ENCODE measurements at regions not wholly inside any gene's neighbourhood (a gene's known extent, or its start where the extent isn't known, plus 50 kb on each side); places are given as distances from the start of the nearest gene placed in this dataset.

DNA sequence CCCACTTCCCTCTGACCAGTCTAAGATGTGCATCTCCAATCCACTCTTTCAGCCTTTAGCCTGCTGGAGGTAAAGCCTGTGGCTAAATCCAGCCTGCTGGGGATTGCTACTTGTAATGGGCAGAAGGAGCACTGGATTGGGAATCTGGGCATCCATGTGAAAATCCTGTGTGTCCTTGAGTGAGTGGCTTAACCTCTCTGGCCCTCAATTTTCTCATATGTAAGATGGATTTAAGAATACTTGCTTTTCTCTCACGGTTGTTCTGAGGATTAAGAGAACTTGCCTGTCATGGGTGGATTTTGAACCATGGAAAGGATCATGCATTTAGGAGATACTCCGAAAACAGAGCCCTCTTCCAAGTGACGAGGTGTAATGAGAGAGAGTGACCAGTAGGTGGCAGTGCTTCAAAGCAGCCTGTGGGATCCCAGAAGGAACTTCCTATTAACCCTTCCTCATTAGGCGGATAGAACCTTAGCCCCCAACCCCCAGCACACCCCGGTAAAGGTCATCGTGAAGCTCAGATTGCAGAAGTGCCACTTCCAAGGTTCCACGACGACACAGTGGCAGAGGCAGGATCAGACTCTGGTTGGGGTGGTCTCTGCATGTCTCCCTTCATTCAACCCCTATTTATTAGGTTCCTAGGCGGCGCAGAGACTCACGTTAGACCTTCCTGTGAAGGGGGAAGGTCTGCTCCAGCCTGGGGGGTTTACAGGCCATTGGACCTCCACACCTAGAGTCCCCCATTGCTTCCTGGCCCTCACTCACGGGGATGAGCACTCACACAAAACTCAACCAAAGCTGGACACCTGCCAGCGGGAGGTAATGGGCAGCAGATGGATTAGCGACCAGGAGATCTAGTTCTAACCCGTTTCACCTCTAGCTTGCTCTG is 68.7 kb upstream of the ZNF618 start (continued):
- TF ChIP-seq, protein P1, sequence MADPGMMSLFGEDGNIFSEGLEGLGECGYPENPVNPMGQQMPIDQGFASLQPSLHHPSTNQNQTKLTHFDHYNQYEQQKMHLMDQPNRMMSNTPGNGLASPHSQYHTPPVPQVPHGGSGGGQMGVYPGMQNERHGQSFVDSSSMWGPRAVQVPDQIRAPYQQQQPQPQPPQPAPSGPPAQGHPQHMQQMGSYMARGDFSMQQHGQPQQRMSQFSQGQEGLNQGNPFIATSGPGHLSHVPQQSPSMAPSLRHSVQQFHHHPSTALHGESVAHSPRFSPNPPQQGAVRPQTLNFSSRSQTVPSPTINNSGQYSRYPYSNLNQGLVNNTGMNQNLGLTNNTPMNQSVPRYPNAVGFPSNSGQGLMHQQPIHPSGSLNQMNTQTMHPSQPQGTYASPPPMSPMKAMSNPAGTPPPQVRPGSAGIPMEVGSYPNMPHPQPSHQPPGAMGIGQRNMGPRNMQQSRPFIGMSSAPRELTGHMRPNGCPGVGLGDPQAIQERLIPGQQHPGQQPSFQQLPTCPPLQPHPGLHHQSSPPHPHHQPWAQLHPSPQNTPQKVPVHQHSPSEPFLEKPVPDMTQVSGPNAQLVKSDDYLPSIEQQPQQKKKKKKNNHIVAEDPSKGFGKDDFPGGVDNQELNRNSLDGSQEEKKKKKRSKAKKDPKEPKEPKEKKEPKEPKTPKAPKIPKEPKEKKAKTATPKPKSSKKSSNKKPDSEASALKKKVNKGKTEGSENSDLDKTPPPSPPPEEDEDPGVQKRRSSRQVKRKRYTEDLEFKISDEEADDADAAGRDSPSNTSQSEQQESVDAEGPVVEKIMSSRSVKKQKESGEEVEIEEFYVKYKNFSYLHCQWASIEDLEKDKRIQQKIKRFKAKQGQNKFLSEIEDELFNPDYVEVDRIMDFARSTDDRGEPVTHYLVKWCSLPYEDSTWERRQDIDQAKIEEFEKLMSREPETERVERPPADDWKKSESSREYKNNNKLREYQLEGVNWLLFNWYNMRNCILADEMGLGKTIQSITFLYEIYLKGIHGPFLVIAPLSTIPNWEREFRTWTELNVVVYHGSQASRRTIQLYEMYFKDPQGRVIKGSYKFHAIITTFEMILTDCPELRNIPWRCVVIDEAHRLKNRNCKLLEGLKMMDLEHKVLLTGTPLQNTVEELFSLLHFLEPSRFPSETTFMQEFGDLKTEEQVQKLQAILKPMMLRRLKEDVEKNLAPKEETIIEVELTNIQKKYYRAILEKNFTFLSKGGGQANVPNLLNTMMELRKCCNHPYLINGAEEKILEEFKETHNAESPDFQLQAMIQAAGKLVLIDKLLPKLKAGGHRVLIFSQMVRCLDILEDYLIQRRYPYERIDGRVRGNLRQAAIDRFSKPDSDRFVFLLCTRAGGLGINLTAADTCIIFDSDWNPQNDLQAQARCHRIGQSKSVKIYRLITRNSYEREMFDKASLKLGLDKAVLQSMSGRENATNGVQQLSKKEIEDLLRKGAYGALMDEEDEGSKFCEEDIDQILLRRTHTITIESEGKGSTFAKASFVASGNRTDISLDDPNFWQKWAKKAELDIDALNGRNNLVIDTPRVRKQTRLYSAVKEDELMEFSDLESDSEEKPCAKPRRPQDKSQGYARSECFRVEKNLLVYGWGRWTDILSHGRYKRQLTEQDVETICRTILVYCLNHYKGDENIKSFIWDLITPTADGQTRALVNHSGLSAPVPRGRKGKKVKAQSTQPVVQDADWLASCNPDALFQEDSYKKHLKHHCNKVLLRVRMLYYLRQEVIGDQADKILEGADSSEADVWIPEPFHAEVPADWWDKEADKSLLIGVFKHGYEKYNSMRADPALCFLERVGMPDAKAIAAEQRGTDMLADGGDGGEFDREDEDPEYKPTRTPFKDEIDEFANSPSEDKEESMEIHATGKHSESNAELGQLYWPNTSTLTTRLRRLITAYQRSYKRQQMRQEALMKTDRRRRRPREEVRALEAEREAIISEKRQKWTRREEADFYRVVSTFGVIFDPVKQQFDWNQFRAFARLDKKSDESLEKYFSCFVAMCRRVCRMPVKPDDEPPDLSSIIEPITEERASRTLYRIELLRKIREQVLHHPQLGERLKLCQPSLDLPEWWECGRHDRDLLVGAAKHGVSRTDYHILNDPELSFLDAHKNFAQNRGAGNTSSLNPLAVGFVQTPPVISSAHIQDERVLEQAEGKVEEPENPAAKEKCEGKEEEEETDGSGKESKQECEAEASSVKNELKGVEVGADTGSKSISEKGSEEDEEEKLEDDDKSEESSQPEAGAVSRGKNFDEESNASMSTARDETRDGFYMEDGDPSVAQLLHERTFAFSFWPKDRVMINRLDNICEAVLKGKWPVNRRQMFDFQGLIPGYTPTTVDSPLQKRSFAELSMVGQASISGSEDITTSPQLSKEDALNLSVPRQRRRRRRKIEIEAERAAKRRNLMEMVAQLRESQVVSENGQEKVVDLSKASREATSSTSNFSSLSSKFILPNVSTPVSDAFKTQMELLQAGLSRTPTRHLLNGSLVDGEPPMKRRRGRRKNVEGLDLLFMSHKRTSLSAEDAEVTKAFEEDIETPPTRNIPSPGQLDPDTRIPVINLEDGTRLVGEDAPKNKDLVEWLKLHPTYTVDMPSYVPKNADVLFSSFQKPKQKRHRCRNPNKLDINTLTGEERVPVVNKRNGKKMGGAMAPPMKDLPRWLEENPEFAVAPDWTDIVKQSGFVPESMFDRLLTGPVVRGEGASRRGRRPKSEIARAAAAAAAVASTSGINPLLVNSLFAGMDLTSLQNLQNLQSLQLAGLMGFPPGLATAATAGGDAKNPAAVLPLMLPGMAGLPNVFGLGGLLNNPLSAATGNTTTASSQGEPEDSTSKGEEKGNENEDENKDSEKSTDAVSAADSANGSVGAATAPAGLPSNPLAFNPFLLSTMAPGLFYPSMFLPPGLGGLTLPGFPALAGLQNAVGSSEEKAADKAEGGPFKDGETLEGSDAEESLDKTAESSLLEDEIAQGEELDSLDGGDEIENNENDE (IDR thresholded peaks at IDR 0.05; ENCODE audit: insufficient replicate concordance, low read length), result no peak
- TF ChIP-seq KDM4A (IDR thresholded peaks at IDR 0.05; ENCODE audit: low read depth, low read length, severe bottlenecking), result peak; percentile 27
